ENCODE measurements at regions not wholly inside any gene's neighbourhood (a gene's known extent, or its start where the extent isn't known, plus 50 kb on each side); places are given as distances from the start of the nearest gene placed in this dataset.
"Not testable (repeated sequence)": the region's sequence is repeated elsewhere in the genome, so short reads cannot be mapped to it uniquely, and the experiment has no call there.

DNA sequence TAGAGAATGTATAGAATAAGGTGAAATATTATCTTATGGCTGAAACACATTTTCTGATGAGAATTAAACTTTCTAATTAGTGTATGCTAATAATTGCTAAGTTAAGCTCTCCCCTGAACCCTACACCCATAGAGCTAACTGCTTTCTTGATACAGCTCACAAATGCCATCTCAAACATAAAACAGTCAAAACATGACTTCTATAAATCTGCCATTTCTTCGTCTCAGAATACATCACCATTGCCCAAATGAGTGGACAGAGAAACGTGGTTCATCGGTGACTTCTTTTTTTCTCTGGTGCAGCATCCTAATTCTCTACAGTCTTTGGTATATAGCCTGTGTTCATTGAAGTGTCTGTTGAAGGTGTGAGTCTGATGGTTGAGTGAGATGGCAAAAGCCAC, 554.6 kb downstream of the NLGN4X start:
- TF ChIP-seq, protein P1, sequence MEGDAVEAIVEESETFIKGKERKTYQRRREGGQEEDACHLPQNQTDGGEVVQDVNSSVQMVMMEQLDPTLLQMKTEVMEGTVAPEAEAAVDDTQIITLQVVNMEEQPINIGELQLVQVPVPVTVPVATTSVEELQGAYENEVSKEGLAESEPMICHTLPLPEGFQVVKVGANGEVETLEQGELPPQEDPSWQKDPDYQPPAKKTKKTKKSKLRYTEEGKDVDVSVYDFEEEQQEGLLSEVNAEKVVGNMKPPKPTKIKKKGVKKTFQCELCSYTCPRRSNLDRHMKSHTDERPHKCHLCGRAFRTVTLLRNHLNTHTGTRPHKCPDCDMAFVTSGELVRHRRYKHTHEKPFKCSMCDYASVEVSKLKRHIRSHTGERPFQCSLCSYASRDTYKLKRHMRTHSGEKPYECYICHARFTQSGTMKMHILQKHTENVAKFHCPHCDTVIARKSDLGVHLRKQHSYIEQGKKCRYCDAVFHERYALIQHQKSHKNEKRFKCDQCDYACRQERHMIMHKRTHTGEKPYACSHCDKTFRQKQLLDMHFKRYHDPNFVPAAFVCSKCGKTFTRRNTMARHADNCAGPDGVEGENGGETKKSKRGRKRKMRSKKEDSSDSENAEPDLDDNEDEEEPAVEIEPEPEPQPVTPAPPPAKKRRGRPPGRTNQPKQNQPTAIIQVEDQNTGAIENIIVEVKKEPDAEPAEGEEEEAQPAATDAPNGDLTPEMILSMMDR (IDR thresholded peaks at IDR 0.05; ENCODE audit: low read depth, low read length) = no peak
- no peak overlapping the region for H3K4me3 ChIP-seq (ENCODE audit: low read depth, low read length)

DNA sequence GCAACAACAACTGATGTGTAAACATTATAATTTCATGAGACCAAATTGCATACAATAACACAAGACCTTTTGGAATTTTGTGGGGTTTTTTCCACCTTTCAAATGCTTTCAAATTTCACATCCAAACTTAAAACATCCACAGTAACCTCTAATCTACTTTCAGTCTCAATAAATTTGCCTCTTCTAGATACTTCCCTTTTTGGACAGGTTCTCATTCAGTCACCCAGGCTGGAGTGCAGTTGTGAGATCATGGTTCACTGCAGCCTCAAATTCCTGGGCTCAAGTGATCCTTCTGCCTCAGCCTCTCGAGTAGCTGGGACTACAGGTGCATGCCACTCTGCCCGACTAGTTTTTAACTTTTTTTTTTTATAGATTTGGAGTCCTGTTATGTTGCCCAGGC, 556.6 kb downstream of the NLGN4X start:
- H3K4me3 ChIP-seq (ENCODE audit: low read depth, low read length) = no peak overlapping the region
- TF ChIP-seq, protein P1 (IDR thresholded peaks at IDR 0.05; ENCODE audit: low read depth, low read length) = no peak

DNA sequence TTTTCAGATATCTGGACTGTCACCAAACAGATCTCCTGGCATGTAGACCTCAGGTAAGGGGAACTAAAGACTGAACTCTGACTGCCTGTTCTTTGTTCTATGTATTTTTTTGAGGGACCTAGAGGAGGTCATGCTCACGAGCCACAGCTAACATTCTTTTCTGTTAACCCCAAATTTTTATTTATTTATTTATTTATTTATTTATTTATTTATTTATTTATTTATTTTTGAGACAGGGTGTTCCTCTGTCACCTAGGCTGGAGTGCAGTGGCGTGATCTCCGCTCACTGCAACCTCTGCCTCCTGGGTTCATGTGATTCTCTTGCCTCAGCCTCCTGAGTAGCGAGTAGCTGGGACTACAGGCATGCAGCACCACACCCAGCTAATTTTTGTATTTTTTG, 562.0 kb downstream of the NLGN4X start:
- not testable (repeated sequence) for H3K4me3 ChIP-seq (ENCODE audit: low read depth, low read length)

DNA sequence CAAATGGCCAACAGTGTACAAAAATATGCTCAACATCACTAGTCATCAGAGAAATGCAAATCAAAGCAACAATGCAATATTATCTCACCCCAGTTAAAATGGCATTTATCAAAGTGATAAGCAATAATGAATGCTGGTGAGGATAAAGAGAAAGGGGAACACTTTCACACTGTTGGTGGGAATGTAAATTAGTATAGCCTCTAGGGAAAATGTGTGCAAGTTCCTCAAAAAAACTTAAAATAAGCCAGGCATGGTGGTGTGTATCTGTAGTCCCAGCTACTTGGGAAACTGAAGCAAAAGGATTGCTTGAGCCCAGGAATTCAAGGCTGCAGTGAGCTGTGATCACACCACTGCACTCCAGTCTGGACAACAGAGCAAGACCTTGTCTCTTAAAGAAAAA, 572.1 kb downstream of the NLGN4X start:
- TF ChIP-seq, protein P1 (IDR thresholded peaks at IDR 0.05; ENCODE audit: low read depth, low read length) = no peak
- H3K4me3 ChIP-seq (ENCODE audit: low read depth, low read length) = no peak overlapping the region

DNA sequence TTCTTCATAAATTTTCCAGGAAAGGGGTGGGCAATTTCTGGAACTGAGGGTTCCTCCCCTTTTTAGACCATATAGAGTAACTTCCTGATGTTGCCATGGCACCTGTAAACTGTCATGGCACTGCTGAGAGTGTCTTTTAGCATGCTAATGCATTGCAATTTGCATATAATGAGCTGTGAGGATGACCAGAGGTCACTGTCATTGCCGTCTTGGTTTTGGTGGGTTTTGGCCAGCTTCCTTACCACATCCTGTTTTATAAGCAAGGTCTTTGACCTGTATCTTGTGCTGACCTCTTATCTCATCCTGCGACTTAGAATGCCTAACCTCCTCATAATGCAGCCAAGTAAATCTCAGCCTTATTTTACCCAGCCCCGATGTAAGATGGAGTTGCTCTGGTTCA, 577.8 kb downstream of the NLGN4X start:
- TF ChIP-seq, protein P1 (IDR thresholded peaks at IDR 0.05; ENCODE audit: low read depth, low read length) = no peak
- H3K4me3 ChIP-seq (ENCODE audit: low read depth, low read length) = no peak overlapping the region

DNA sequence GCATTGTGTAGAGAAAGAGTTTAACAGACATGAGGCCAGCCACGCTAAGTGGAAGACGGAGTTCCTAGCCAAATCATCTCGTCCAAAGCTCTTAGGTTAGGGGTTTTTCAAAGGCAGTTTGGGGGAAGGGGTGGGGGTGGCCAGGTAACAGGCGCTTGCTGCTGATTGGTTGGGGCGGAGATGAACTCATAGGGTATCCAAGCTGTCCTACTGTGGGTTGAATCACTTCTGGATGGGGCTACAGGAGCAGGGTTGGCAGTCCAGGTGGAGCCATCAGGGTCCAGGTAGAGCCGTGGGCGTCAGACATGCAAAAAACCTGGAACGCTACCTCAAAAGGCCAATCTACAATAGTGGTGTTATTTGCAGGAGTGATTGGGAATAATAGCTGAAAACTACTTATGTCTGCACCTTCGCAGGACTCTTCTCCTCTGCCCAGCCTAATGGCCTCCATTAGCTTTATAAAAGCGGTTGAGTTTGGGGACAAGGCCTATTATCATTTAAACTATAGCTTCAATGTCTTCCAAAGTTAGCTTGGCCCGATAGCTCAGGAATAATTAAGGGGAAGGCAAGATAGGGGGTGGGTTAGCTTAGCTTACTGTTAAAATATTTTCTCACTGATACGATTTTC, 579.6 kb downstream of the NLGN4X start:
- no peak overlapping the region for H3K4me3 ChIP-seq (ENCODE audit: low read depth, low read length)
- TF ChIP-seq, protein P1 (IDR thresholded peaks at IDR 0.05; ENCODE audit: low read depth, low read length) = no peak

DNA sequence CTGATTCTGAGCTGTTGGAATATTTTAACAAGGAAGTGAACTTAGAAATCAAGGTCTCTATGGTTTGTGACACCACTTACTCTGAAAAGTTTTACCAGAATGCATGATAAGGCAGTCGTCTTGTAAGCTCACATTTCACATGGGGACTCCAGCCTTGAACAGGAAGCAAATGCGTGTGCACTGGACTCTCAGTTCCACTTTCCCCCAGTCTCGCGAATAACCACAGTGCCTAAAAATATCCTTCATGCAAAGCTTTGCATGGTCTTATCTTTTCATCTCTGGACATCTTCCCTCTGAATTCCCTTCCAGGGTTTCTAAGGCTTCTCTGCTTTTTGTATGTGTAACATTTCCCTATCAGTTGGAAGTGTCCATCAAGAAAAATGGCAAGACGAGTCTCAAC, 581.8 kb downstream of the NLGN4X start:
- H3K4me3 ChIP-seq (ENCODE audit: low read depth, low read length) = no peak overlapping the region
- TF ChIP-seq, protein P1 (IDR thresholded peaks at IDR 0.05; ENCODE audit: low read depth, low read length) = no peak

DNA sequence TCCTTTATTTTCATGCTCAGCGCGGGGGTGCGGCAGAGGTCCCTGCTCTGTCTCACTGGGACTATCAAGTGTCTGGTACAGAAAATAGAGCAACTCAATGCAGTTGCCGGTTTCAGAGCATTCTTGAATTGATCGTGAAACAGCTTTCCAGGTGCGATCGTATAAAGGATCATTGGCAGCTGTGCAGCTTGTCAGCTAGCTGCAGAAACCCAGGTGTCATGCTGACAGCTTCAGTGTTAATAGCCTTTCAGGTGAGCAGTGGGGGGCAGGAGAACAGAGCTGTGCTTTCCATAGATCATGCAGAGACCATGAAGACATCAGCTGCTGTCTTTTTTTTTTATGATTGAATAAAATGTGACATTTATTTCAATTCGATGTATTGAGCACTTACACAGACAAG, 583.9 kb downstream of the NLGN4X start:
- H3K4me3 ChIP-seq (ENCODE audit: low read depth, low read length) = no peak overlapping the region
- TF ChIP-seq, protein P1 (IDR thresholded peaks at IDR 0.05; ENCODE audit: low read depth, low read length) = no peak

All from WI38 (cell line).